ENCODE measurements at regions not wholly inside any gene's neighbourhood (a gene's known extent, or its start where the extent isn't known, plus 50 kb on each side); places are given as distances from the start of the nearest gene placed in this dataset.
A peak's percentile ranks its signal among the peaks of the same experiment; 100 is the strongest.

DNA sequence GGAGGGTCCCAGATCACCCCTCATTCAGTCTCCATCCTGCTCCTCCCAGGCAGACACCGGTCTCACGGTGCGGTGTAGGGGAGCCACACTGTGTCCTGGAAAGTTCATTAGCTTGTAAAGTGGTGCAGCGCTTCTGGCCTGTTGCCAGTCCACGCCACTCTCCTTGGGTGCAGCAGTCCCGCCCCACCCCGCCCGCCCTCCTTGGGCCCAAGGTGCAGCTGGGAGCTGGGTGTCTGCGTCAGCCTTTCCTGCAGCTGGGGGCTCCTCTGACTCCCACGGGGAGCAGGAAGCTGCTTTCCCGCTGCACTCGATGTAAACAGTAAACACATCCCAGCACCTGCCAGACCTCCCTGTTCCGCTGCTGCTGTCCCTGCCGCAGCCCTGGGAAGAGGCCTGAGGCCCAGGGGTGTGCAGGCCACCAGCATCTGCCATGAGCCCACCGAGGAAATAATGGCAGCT is 53.8 kb upstream of the ASB18 start:
- Histone ChIP-seq H3K9me3 (ENCODE audit: control insufficient read depth in 3 of 3, low read length in 3 of 3) (peaks cover 0 to 4% (median 0%) of the 10 kb centered on the region in 3 donors), H3K4me3 (ENCODE audit: low read length in 3 of 3) (no peak overlapping the region), H3K27ac (ENCODE audit: low read depth, low read length) (no peak overlapping the region), H3K27me3 (ENCODE audit: control insufficient read depth in 3 of 3, insufficient read depth in 3 of 3, low read length in 3 of 3) (no peaks in the 10 kb centered on the region), H3K9ac (ENCODE audit: low read depth in 1 of 3, low read length in 3 of 3) (no peak overlapping the region), H3K4me1 (ENCODE audit: control insufficient read depth in 3 of 3, insufficient read depth in 3 of 3, low read length in 3 of 3) (peaks cover 0 to 4% (median 0%) of the 10 kb centered on the region in 3 donors), H3K36me3 (ENCODE audit: control insufficient read depth in 3 of 3, insufficient read depth in 3 of 3, low read length in 3 of 3) (no peaks in the 10 kb centered on the region)

DNA sequence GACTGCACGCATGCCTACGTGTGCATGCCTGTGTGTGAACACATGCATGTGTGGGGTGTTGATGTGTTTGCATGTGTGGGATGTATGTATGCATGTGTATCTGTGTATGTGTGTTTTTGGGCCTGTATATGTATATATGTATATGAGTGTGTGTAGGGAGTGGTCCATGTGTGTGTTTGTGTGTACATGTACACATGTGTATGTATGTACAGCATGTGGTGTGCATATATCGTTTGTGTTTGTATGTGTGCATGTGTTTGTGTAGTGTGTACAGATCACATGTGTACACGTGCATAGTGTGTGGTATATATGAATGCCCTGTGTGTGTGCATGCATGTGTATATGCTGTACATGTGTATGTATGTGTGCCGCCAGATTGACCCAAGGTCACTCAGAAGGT is 54.2 kb upstream of the ASB18 start:
- H3K4me3 ChIP-seq (ENCODE audit: low read length in 3 of 3) = no peak overlapping the region
- no peaks in the 10 kb centered on the region for H3K36me3 ChIP-seq (ENCODE audit: control insufficient read depth in 3 of 3, insufficient read depth in 3 of 3, low read length in 3 of 3)
- no peaks in the 10 kb centered on the region for H3K27me3 ChIP-seq (ENCODE audit: control insufficient read depth in 3 of 3, insufficient read depth in 3 of 3, low read length in 3 of 3)
- H3K9me3 ChIP-seq (ENCODE audit: control insufficient read depth in 3 of 3, low read length in 3 of 3) = peaks cover 0 to under 1% (median 0%) of the 10 kb centered on the region in 3 donors
- H3K9ac ChIP-seq (ENCODE audit: low read depth in 1 of 3, low read length in 3 of 3) = no peak overlapping the region
- peaks cover 0 to 4% (median 0%) of the 10 kb centered on the region in 3 donors for H3K4me1 ChIP-seq (ENCODE audit: control insufficient read depth in 3 of 3, insufficient read depth in 3 of 3, low read length in 3 of 3)
- no peak overlapping the region for H3K27ac ChIP-seq (ENCODE audit: low read depth, low read length)

DNA sequence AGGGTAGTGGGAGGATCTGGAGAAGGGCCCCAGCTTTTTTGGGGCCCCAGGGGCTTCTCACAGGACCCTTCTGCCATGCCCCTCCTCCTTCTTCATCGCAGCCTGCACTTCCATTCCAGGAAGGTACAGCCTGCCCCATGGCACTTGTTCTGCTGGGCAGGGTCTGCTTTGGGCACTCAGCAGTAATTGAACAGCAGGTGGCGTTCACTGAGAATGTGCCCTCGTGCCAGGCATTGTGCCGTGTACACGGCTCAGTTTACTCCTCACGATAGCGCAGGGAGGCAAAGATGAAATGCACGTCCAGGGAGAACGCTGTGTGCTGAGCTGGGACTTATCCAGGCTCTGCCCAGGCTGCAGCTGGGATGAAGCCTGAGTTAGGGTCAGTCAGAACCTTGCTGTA is 54.8 kb upstream of the ASB18 start:
- Histone ChIP-seq H3K9me3 (ENCODE audit: control insufficient read depth in 3 of 3, low read length in 3 of 3) (no peaks in the 10 kb centered on the region), H3K9ac (ENCODE audit: low read depth in 1 of 3, low read length in 3 of 3) (no peak overlapping the region), H3K4me1 (ENCODE audit: control insufficient read depth in 3 of 3, insufficient read depth in 3 of 3, low read length in 3 of 3) (peaks cover 0 to 4% (median 0%) of the 10 kb centered on the region in 3 donors), H3K36me3 (ENCODE audit: control insufficient read depth in 3 of 3, insufficient read depth in 3 of 3, low read length in 3 of 3) (no peaks in the 10 kb centered on the region), H3K27me3 (ENCODE audit: control insufficient read depth in 3 of 3, insufficient read depth in 3 of 3, low read length in 3 of 3) (no peaks in the 10 kb centered on the region), H3K27ac (ENCODE audit: low read depth, low read length) (no peak overlapping the region), H3K4me3 (ENCODE audit: low read length in 3 of 3) (no peak overlapping the region)

DNA sequence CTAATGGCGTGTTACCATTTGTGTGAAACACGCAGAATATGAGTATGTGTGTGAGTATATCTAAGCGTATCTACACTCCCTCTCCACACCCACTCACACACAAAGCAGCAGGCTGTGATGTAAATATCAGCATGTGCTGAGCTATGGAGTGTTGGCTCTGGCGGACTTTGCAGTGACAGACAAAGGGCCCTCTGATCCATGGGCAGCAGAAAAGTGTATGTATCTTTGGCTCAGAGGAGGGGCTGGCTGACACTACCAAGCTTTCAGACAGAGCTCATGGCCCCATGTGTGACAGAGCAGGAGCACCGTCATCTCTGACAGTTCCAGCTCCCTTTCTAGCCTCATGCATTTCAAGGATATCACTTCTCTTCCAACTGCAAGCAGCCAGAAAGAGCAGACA is 57.2 kb upstream of the ASB18 start:
- Histone ChIP-seq H3K36me3 (ENCODE audit: control insufficient read depth in 3 of 3, insufficient read depth in 3 of 3, low read length in 3 of 3) (no peaks in the 10 kb centered on the region), H3K27ac (ENCODE audit: low read depth, low read length) (no peak overlapping the region), H3K4me1 (ENCODE audit: control insufficient read depth in 3 of 3, insufficient read depth in 3 of 3, low read length in 3 of 3) (peaks cover 0 to 4% (median 0%) of the 10 kb centered on the region in 3 donors), H3K4me3 (ENCODE audit: low read length in 3 of 3) (no peak overlapping the region), H3K9ac (ENCODE audit: low read depth in 1 of 3, low read length in 3 of 3) (no peak overlapping the region), H3K9me3 (ENCODE audit: control insufficient read depth in 3 of 3, low read length in 3 of 3) (no peaks in the 10 kb centered on the region), H3K27me3 (ENCODE audit: control insufficient read depth in 3 of 3, insufficient read depth in 3 of 3, low read length in 3 of 3) (no peaks in the 10 kb centered on the region)

DNA sequence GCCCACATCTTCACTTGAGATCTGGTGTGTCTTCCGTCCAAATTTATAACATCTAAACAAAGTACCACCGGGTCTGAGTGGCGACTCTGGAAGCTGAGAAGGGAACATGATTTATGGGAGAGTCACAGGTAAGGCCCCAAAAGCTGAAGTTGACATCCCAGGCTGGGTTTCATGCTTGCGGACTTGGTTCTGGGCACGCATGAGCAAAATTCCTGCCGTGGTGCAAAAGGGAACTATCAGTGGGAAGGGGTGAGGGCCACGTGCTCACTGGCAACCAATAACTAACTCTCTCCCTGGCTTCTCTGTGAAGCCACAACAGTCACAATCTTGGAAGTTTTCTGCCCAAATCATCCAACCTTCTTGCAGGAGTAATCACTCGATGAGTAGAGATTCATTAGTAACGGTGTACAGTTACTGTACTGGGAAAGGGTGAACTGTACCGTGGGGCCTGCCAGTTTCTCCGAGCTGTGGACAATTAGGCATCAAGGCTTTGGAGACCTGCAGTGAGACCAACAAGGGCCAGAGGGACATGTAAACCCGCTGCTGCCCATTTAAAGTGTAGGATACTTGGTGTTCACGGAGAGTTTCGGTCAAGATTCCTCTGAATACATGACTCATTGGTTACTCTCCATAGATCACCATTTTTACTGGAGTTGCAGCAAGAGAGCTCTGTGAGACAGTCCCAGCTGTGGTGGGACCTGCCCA is 69.4 kb upstream of the ASB18 start:
- Histone ChIP-seq H3K36me3 (ENCODE audit: control insufficient read depth in 3 of 3, insufficient read depth in 3 of 3, low read length in 3 of 3) (no peaks in the 10 kb centered on the region), H3K9me3 (ENCODE audit: control insufficient read depth in 3 of 3, low read length in 3 of 3) (no peaks in the 10 kb centered on the region), H3K4me1 (ENCODE audit: control insufficient read depth in 3 of 3, insufficient read depth in 3 of 3, low read length in 3 of 3) (peaks cover 0 to 11% (median 7%) of the 10 kb centered on the region in 3 donors), H3K9ac (ENCODE audit: low read depth in 1 of 3, low read length in 3 of 3) (no peak overlapping the region), H3K27me3 (ENCODE audit: control insufficient read depth in 3 of 3, insufficient read depth in 3 of 3, low read length in 3 of 3) (no peaks in the 10 kb centered on the region), H3K4me3 (ENCODE audit: low read length in 3 of 3) (no peak overlapping the region), H3K27ac (ENCODE audit: low read depth, low read length) (no peak overlapping the region)

DNA sequence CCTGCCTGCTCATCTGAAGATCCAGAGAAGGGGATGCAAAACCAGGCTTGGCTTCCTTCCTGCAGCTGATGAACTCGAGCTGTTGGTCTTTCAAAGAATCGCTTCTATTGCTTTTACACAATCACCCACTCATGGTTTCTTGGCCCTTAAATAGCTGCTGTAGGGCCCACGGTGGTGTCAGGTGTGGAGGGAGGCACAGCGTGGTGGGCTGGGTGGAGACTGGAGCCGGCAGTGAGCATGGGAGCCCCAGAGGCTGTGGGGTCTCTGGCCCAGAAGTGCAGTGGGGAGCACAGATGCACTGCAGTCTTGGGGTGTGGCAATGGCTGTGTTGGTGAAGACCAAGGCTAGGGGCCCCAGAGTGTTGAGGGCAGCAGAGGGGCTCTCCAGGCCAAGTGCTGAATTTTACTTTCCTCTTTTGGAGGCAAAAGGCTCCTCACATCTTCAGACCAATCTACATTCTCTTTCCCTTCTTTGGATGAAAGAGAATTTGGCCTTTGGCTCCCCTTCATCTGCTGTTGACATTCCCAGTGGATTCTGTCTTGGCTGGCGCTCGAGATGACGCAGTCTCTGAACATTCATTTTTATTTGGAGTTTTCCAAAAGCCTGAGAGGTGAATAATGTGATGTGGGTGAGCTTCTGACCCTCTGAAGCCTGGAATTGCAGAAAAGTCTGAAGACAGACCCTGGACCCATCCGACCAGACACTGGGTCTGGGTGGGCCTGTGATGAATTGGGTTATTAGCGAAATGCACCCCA is 70.1 kb upstream of the ASB18 start:
- H3K27ac ChIP-seq (ENCODE audit: low read depth, low read length) = peak overlapping the region; percentile 42
- H3K36me3 ChIP-seq (ENCODE audit: control insufficient read depth in 3 of 3, insufficient read depth in 3 of 3, low read length in 3 of 3) = no peaks in the 10 kb centered on the region
- H3K4me3 ChIP-seq (ENCODE audit: low read length in 3 of 3) = no peak overlapping the region
- no peak overlapping the region for H3K9ac ChIP-seq (ENCODE audit: low read depth in 1 of 3, low read length in 3 of 3)
- H3K4me1 ChIP-seq (ENCODE audit: control insufficient read depth in 3 of 3, insufficient read depth in 3 of 3, low read length in 3 of 3) = peaks cover 0 to 13% (median 7%) of the 10 kb centered on the region in 3 donors
- H3K27me3 ChIP-seq (ENCODE audit: control insufficient read depth in 3 of 3, insufficient read depth in 3 of 3, low read length in 3 of 3) = no peaks in the 10 kb centered on the region
- H3K9me3 ChIP-seq (ENCODE audit: control insufficient read depth in 3 of 3, low read length in 3 of 3) = no peaks in the 10 kb centered on the region

DNA sequence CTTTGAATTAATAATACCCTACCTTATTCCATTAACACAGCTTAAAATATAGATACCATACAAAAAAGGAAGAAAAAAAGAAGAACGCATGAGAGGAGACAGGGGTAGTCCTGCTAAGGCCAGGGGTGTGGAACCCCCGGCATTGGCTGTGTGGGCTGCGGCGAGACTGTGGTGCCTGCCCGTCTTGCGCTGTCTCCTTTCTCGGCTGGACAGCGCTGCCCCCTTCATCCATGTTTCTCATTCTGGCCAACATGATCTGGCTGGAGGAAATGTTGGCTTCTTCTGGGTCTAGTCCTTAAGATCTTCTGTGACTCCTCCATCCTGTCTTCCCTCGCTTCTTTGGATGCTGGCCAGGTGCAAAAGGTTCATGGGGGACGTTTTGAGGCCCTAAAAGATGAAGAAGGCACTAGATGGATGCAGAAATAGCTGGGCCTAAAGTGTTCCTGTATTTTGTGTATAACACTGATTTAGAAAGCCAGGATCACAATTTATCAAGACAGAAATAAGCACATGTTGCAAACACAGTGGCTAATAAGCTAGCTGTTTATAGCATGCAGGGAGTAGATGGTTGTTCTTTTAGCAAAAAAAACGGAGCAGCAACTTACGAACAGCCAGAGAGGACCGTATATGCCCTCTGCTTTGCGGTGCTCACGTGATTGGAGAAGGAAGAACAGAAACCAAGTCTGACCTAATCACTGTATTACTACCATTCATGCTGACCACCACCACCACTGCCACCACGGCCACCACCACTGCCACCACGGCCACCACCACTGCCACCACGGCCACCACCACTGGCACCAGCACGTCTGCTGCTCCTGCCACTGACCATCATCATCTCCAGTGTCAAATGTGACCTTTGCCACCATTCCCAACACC is 71.7 kb upstream of the ASB18 start:
- Histone ChIP-seq H3K4me3 (ENCODE audit: low read length in 3 of 3) (no peak overlapping the region), H3K9ac (ENCODE audit: low read depth in 1 of 3, low read length in 3 of 3) (no peak overlapping the region), H3K36me3 (ENCODE audit: control insufficient read depth in 3 of 3, insufficient read depth in 3 of 3, low read length in 3 of 3) (no peaks in the 10 kb centered on the region), H3K27ac (ENCODE audit: low read depth, low read length) (no peak overlapping the region), H3K27me3 (ENCODE audit: control insufficient read depth in 3 of 3, insufficient read depth in 3 of 3, low read length in 3 of 3) (no peaks in the 10 kb centered on the region), H3K4me1 (ENCODE audit: control insufficient read depth in 3 of 3, insufficient read depth in 3 of 3, low read length in 3 of 3) (peaks cover 0 to 13% (median 7%) of the 10 kb centered on the region in 3 donors), H3K9me3 (ENCODE audit: control insufficient read depth in 3 of 3, low read length in 3 of 3) (no peaks in the 10 kb centered on the region)

DNA sequence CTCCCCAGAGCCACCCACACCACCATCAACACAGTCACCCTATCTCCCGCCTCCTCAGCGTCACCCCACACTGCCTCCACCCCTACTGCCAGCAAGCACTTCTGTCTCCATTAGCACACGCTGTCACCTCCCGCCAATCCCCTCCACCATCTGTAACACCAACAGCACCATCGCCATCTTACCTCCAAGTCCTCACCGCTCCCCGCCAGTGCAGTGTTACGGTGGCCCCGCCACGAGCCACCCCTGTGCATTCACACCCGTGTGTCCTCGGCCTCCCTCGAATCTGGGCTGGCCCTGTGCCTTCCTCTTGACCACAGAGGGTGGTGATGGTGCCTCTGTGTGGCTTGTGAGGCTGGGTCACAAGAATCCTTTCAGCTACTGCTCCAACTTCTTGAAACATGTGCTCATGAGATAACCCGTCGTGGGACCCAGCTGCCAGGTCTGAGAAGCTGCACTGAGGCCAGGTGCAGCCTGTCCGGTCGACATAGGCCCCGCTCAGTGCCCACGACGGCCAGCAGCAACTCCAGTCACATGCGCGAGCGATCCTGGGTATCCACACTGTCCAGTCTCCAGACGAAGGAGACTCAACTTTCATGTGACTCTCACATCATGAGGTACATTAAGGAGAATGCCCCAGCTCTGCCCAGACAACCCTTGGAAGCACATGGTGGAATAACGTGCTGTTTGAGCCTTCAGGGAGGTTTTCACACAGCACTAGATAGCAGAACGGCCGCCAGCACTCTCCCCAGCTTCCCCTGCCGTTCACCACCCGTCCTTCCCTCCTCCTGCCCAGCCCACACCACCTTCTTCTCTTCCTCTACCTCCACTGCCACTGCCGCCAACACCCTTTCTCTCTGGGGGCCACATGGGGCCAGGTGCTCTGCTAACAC is 72.6 kb upstream of the ASB18 start:
- Histone ChIP-seq H3K9ac (ENCODE audit: low read depth in 1 of 3, low read length in 3 of 3) (no peak overlapping the region), H3K27me3 (ENCODE audit: control insufficient read depth in 3 of 3, insufficient read depth in 3 of 3, low read length in 3 of 3) (no peaks in the 10 kb centered on the region), H3K4me1 (ENCODE audit: control insufficient read depth in 3 of 3, insufficient read depth in 3 of 3, low read length in 3 of 3) (peaks cover 0 to 13% (median 7%) of the 10 kb centered on the region in 3 donors), H3K9me3 (ENCODE audit: control insufficient read depth in 3 of 3, low read length in 3 of 3) (no peaks in the 10 kb centered on the region), H3K27ac (ENCODE audit: low read depth, low read length) (no peak overlapping the region), H3K36me3 (ENCODE audit: control insufficient read depth in 3 of 3, insufficient read depth in 3 of 3, low read length in 3 of 3) (no peaks in the 10 kb centered on the region), H3K4me3 (ENCODE audit: low read length in 3 of 3) (no peak overlapping the region)
